ENCODE measurements at regions not wholly inside any gene's neighbourhood (a gene's known extent, or its start where the extent isn't known, plus 50 kb on each side); places are given as distances from the start of the nearest gene placed in this dataset.

GRCh38 chr6:141251286-141251685 is 881.4 kb upstream of the GJE1 start:
- no peaks in the 10 kb centered on the region for H3K27me3 ChIP-seq
- H3K9me3 ChIP-seq, result no peaks in the 10 kb centered on the region; the same call in 1 of the 2 replicates
- DNase-seq, result no peak
- H3K36me3 ChIP-seq, result no peaks in the 10 kb centered on the region; the same call in 1 of the 2 replicates
- no peak overlapping the region for H3K4me3 ChIP-seq

GRCh38 chr6:141248021-141248799 is 884.5 kb upstream of the GJE1 start:
- Histone ChIP-seq H3K4me3 (no peak overlapping the region), H3K36me3 (no peaks in the 10 kb centered on the region), H3K9me3 (no peaks in the 10 kb centered on the region; the same call in 1 of the 2 replicates), H3K27me3 (no peaks in the 10 kb centered on the region)
- DNase-seq, result no peak

GRCh38 chr6:141244366-141244765 is 888.4 kb upstream of the GJE1 start:
- Histone ChIP-seq H3K4me3 (no peak overlapping the region), H3K27me3 (no peaks in the 10 kb centered on the region), H3K36me3 (no peaks in the 10 kb centered on the region), H3K9me3 (no peaks in the 10 kb centered on the region)
- DNase-seq, result no peak

GRCh38 chr6:141242957-141243356 is 889.8 kb upstream of the GJE1 start:
- Histone ChIP-seq H3K27me3 (no peaks in the 10 kb centered on the region), H3K9me3 (no peaks in the 10 kb centered on the region), H3K4me3 (no peak overlapping the region), H3K36me3 (no peaks in the 10 kb centered on the region)
- DNase-seq, result no peak

- H3K9me3 ChIP-seq, result no peaks in the 10 kb centered on the region
- H3K36me3 ChIP-seq, result no peaks in the 10 kb centered on the region
- H3K27me3 ChIP-seq, result no peaks in the 10 kb centered on the region
- DNase-seq, result no peak
- no peak overlapping the region for H3K4me3 ChIP-seq
Measured at GRCh38 chr6:141229296-141229695, 903.4 kb upstream of the GJE1 start.

- no peak overlapping the region for H3K4me3 ChIP-seq
- peaks cover 3% of the 10 kb centered on the region; the same call in 1 of the 2 replicates for H3K9me3 ChIP-seq
- H3K27me3 ChIP-seq, result no peaks in the 10 kb centered on the region
- no peak for DNase-seq
- H3K36me3 ChIP-seq, result no peaks in the 10 kb centered on the region
Measured at GRCh38 chr6:141218583-141218982, 914.1 kb upstream of the GJE1 start.

GRCh38 chr6:141216726-141217125 is 916.0 kb upstream of the GJE1 start:
- Histone ChIP-seq H3K36me3 (no peaks in the 10 kb centered on the region), H3K27me3 (no peaks in the 10 kb centered on the region), H3K4me3 (no peak overlapping the region), H3K9me3 (no peaks in the 10 kb centered on the region)
- DNase-seq, result no peak

- Histone ChIP-seq H3K36me3 (no peaks in the 10 kb centered on the region), H3K4me3 (no peak overlapping the region), H3K9me3 (no peaks in the 10 kb centered on the region), H3K27me3 (no peaks in the 10 kb centered on the region)
- DNase-seq, result peak; percentile 3
Measured at GRCh38 chr6:141212296-141212695, 920.4 kb upstream of the GJE1 start.

GRCh38 chr6:141211845-141212244 is 920.9 kb upstream of the GJE1 start:
- no peak overlapping the region for H3K4me3 ChIP-seq
- H3K9me3 ChIP-seq, result no peaks in the 10 kb centered on the region
- no peaks in the 10 kb centered on the region for H3K36me3 ChIP-seq
- no peak for DNase-seq
- H3K27me3 ChIP-seq, result no peaks in the 10 kb centered on the region

- Histone ChIP-seq H3K4me3 (no peak overlapping the region), H3K36me3 (no peaks in the 10 kb centered on the region), H3K27me3 (no peaks in the 10 kb centered on the region), H3K9me3 (no peaks in the 10 kb centered on the region)
- no peak for DNase-seq
Measured at GRCh38 chr6:141210901-141211300, 921.8 kb upstream of the GJE1 start.

GRCh38 chr6:141209890-141210289 is 922.8 kb upstream of the GJE1 start:
- Histone ChIP-seq H3K9me3 (peaks cover 2% of the 10 kb centered on the region; the same call in 1 of the 2 replicates), H3K27me3 (no peaks in the 10 kb centered on the region), H3K4me3 (no peak overlapping the region), H3K36me3 (no peaks in the 10 kb centered on the region)
- DNase-seq, result no peak

- peaks cover 2% of the 10 kb centered on the region; the same call in 1 of the 2 replicates for H3K9me3 ChIP-seq
- H3K36me3 ChIP-seq, result no peaks in the 10 kb centered on the region
- DNase-seq, result no peak
- no peak overlapping the region for H3K4me3 ChIP-seq
- no peaks in the 10 kb centered on the region for H3K27me3 ChIP-seq
Measured at GRCh38 chr6:141208101-141208500, 924.6 kb upstream of the GJE1 start.

GRCh38 chr6:141203902-141204575 is 928.7 kb upstream of the GJE1 start:
- DNase-seq, result no peak

GRCh38 chr6:141202626-141203025 is 930.1 kb upstream of the GJE1 start:
- H3K4me3 ChIP-seq, result no peak overlapping the region
- no peaks in the 10 kb centered on the region for H3K36me3 ChIP-seq
- no peak for DNase-seq

More at GRCh38 chr6:141203902-141204575, 928.7 kb upstream of the GJE1 start:
- H3K4me3 ChIP-seq, result no peak overlapping the region
- no peaks in the 10 kb centered on the region for H3K36me3 ChIP-seq
- H3K27me3 ChIP-seq, result no peaks in the 10 kb centered on the region
- peaks cover 2% of the 10 kb centered on the region; the same call in 1 of the 2 replicates for H3K9me3 ChIP-seq

GRCh38 chr6:141199074-141199473 is 933.7 kb upstream of the GJE1 start:
- peaks cover 5% of the 10 kb centered on the region for H3K9me3 ChIP-seq
- no peaks in the 10 kb centered on the region for H3K36me3 ChIP-seq
- H3K4me3 ChIP-seq, result no peak overlapping the region
- no peak for DNase-seq
- H3K27me3 ChIP-seq, result no peaks in the 10 kb centered on the region

More at GRCh38 chr6:141202626-141203025, 930.1 kb upstream of the GJE1 start:
- no peaks in the 10 kb centered on the region for H3K27me3 ChIP-seq
- peaks cover 2% of the 10 kb centered on the region; the same call in 1 of the 2 replicates for H3K9me3 ChIP-seq

- DNase-seq, result no peak
- Histone ChIP-seq H3K9me3 (peaks cover 18% of the 10 kb centered on the region), H3K4me3 (no peak overlapping the region), H3K27me3 (no peaks in the 10 kb centered on the region), H3K36me3 (no peaks in the 10 kb centered on the region)
Measured at GRCh38 chr6:141195251-141195832, 937.4 kb upstream of the GJE1 start.

GRCh38 chr6:141183368-141183767 is 949.4 kb upstream of the GJE1 start:
- no peaks in the 10 kb centered on the region; the same call in 1 of the 2 replicates for H3K9me3 ChIP-seq
- H3K4me3 ChIP-seq, result no peak overlapping the region
- H3K36me3 ChIP-seq, result no peaks in the 10 kb centered on the region
- DNase-seq, result no peak
- no peaks in the 10 kb centered on the region for H3K27me3 ChIP-seq
